ENCODE measurements at regions not wholly inside any gene's neighbourhood (a gene's known extent, or its start where the extent isn't known, plus 50 kb on each side); places are given as distances from the start of the nearest gene placed in this dataset.

- H3K27ac Mint-ChIP-seq, result no peak overlapping the region
- peaks cover 3% of the 10 kb centered on the region for H3K27me3 Mint-ChIP-seq
- no peaks in the 10 kb centered on the region for H3K4me1 Mint-ChIP-seq (ENCODE audit: low read depth)
- no peak overlapping the region for H3K4me3 Mint-ChIP-seq
- no peak for DNase-seq
- no peaks in the 10 kb centered on the region for H3K9me3 Mint-ChIP-seq
- H3K36me3 Mint-ChIP-seq (ENCODE audit: low read depth), result no peaks in the 10 kb centered on the region
Measured at GRCh38 chr19:29420065-29420464, 105.7 kb upstream of the VSTM2B start.

- no peaks in the 10 kb centered on the region for H3K4me1 Mint-ChIP-seq (ENCODE audit: low read depth)
- peaks cover 3% of the 10 kb centered on the region for H3K27me3 Mint-ChIP-seq
- no peak for DNase-seq
- H3K4me3 Mint-ChIP-seq, result no peak overlapping the region
- H3K9me3 Mint-ChIP-seq, result no peaks in the 10 kb centered on the region
- H3K27ac Mint-ChIP-seq, result no peak overlapping the region
- H3K36me3 Mint-ChIP-seq (ENCODE audit: low read depth), result no peaks in the 10 kb centered on the region
Measured at GRCh38 chr19:29420482-29421195, 105.2 kb upstream of the VSTM2B start.

GRCh38 chr19:29421196-29421545, 104.6 kb upstream of the VSTM2B start:
- Mint-ChIP-seq H3K4me3 (no peak overlapping the region), H3K27me3 (peaks cover 3% of the 10 kb centered on the region), H3K36me3 (ENCODE audit: low read depth) (no peaks in the 10 kb centered on the region), H3K9me3 (no peaks in the 10 kb centered on the region), H3K4me1 (ENCODE audit: low read depth) (no peaks in the 10 kb centered on the region), H3K27ac (no peak overlapping the region)
- no peak for DNase-seq

- no peaks in the 10 kb centered on the region for H3K9me3 Mint-ChIP-seq
- no peak overlapping the region for H3K27ac Mint-ChIP-seq
- no peak overlapping the region for H3K4me3 Mint-ChIP-seq
- no peak for DNase-seq
- H3K4me1 Mint-ChIP-seq (ENCODE audit: low read depth), result no peaks in the 10 kb centered on the region
- peaks cover 3% of the 10 kb centered on the region for H3K27me3 Mint-ChIP-seq
- H3K36me3 Mint-ChIP-seq (ENCODE audit: low read depth), result no peaks in the 10 kb centered on the region
Measured at GRCh38 chr19:29422047-29422446, 103.7 kb upstream of the VSTM2B start.

GRCh38 chr19:29422486-29423085, 103.2 kb upstream of the VSTM2B start:
- no peak for DNase-seq
- H3K9me3 Mint-ChIP-seq, result no peaks in the 10 kb centered on the region
- peaks cover 3% of the 10 kb centered on the region for H3K27me3 Mint-ChIP-seq
- H3K4me3 Mint-ChIP-seq, result no peak overlapping the region
- H3K4me1 Mint-ChIP-seq (ENCODE audit: low read depth), result no peaks in the 10 kb centered on the region
- H3K36me3 Mint-ChIP-seq (ENCODE audit: low read depth), result no peaks in the 10 kb centered on the region
- no peak overlapping the region for H3K27ac Mint-ChIP-seq

- Mint-ChIP-seq H3K36me3 (ENCODE audit: low read depth) (no peaks in the 10 kb centered on the region), H3K4me1 (ENCODE audit: low read depth) (no peaks in the 10 kb centered on the region), H3K27ac (no peak overlapping the region), H3K4me3 (no peak overlapping the region), H3K9me3 (no peaks in the 10 kb centered on the region), H3K27me3 (no peaks in the 10 kb centered on the region)
- DNase-seq, result no peak
Measured at GRCh38 chr19:29428071-29428470, 97.7 kb upstream of the VSTM2B start.

GRCh38 chr19:29429021-29429420, 96.8 kb upstream of the VSTM2B start:
- H3K27me3 Mint-ChIP-seq, result peaks cover under 1% of the 10 kb centered on the region
- H3K36me3 Mint-ChIP-seq (ENCODE audit: low read depth), result no peaks in the 10 kb centered on the region
- no peaks in the 10 kb centered on the region for H3K9me3 Mint-ChIP-seq
- H3K27ac Mint-ChIP-seq, result no peak overlapping the region
- no peaks in the 10 kb centered on the region for H3K4me1 Mint-ChIP-seq (ENCODE audit: low read depth)
- H3K4me3 Mint-ChIP-seq, result no peak overlapping the region
- no peak for DNase-seq

GRCh38 chr19:29429581-29429980, 96.2 kb upstream of the VSTM2B start:
- peaks cover 3% of the 10 kb centered on the region for H3K27me3 Mint-ChIP-seq
- no peaks in the 10 kb centered on the region for H3K36me3 Mint-ChIP-seq (ENCODE audit: low read depth)
- no peaks in the 10 kb centered on the region for H3K9me3 Mint-ChIP-seq
- no peak overlapping the region for H3K4me3 Mint-ChIP-seq
- no peak for DNase-seq
- H3K27ac Mint-ChIP-seq, result no peak overlapping the region
- no peaks in the 10 kb centered on the region for H3K4me1 Mint-ChIP-seq (ENCODE audit: low read depth)

- DNase-seq, result no peak
- H3K9me3 Mint-ChIP-seq, result no peaks in the 10 kb centered on the region
- H3K36me3 Mint-ChIP-seq (ENCODE audit: low read depth), result no peaks in the 10 kb centered on the region
- H3K4me1 Mint-ChIP-seq (ENCODE audit: low read depth), result no peaks in the 10 kb centered on the region
- H3K27ac Mint-ChIP-seq, result no peak overlapping the region
- H3K27me3 Mint-ChIP-seq, result peaks cover 3% of the 10 kb centered on the region
- H3K4me3 Mint-ChIP-seq, result no peak overlapping the region
Measured at GRCh38 chr19:29431332-29431731, 94.5 kb upstream of the VSTM2B start.

GRCh38 chr19:29432677-29433076, 93.1 kb upstream of the VSTM2B start:
- H3K36me3 Mint-ChIP-seq (ENCODE audit: low read depth), result no peaks in the 10 kb centered on the region
- DNase-seq, result no peak
- H3K4me1 Mint-ChIP-seq (ENCODE audit: low read depth), result no peaks in the 10 kb centered on the region
- no peaks in the 10 kb centered on the region for H3K9me3 Mint-ChIP-seq
- H3K4me3 Mint-ChIP-seq, result no peak overlapping the region
- peaks cover 3% of the 10 kb centered on the region for H3K27me3 Mint-ChIP-seq
- H3K27ac Mint-ChIP-seq, result no peak overlapping the region

- Mint-ChIP-seq H3K4me1 (ENCODE audit: low read depth) (no peaks in the 10 kb centered on the region), H3K27ac (no peak overlapping the region), H3K9me3 (peaks cover 3% of the 10 kb centered on the region), H3K27me3 (peaks cover 3% of the 10 kb centered on the region), H3K4me3 (no peak overlapping the region), H3K36me3 (ENCODE audit: low read depth) (no peaks in the 10 kb centered on the region)
- DNase-seq, result no peak
Measured at GRCh38 chr19:29436591-29437103, 89.1 kb upstream of the VSTM2B start.

GRCh38 chr19:29439021-29439420, 86.8 kb upstream of the VSTM2B start:
- H3K36me3 Mint-ChIP-seq (ENCODE audit: low read depth), result no peaks in the 10 kb centered on the region
- H3K4me3 Mint-ChIP-seq, result no peak overlapping the region
- DNase-seq, result no peak
- H3K27me3 Mint-ChIP-seq, result peaks cover 3% of the 10 kb centered on the region
- H3K9me3 Mint-ChIP-seq, result peaks cover 3% of the 10 kb centered on the region
- no peak overlapping the region for H3K27ac Mint-ChIP-seq
- H3K4me1 Mint-ChIP-seq (ENCODE audit: low read depth), result no peaks in the 10 kb centered on the region

- Mint-ChIP-seq H3K9me3 (peaks cover 3% of the 10 kb centered on the region), H3K27me3 (peaks cover 3% of the 10 kb centered on the region), H3K4me1 (ENCODE audit: low read depth) (no peaks in the 10 kb centered on the region), H3K4me3 (no peak overlapping the region), H3K36me3 (ENCODE audit: low read depth) (no peaks in the 10 kb centered on the region), H3K27ac (no peak overlapping the region)
- DNase-seq, result no peak
Measured at GRCh38 chr19:29439688-29440550, 85.9 kb upstream of the VSTM2B start.

- no peak for DNase-seq
- Mint-ChIP-seq H3K27ac (no peak overlapping the region), H3K9me3 (peaks cover 3% of the 10 kb centered on the region), H3K4me1 (ENCODE audit: low read depth) (no peaks in the 10 kb centered on the region), H3K36me3 (ENCODE audit: low read depth) (no peaks in the 10 kb centered on the region), H3K27me3 (peaks cover 10% of the 10 kb centered on the region), H3K4me3 (no peak overlapping the region)
Measured at GRCh38 chr19:29442094-29442493, 83.7 kb upstream of the VSTM2B start.

- Mint-ChIP-seq H3K4me3 (no peak overlapping the region), H3K27ac (no peak overlapping the region), H3K9me3 (peaks cover 3% of the 10 kb centered on the region), H3K27me3 (peaks cover 15% of the 10 kb centered on the region), H3K36me3 (ENCODE audit: low read depth) (no peaks in the 10 kb centered on the region), H3K4me1 (ENCODE audit: low read depth) (no peaks in the 10 kb centered on the region)
- DNase-seq, result no peak
Measured at GRCh38 chr19:29442910-29443309, 82.9 kb upstream of the VSTM2B start.
